HepG2 (cell line): ENCODE measurements at regions not wholly inside any gene's neighbourhood (a gene's known extent, or its start where the extent isn't known, plus 50 kb on each side); places are given as distances from the start of the nearest gene placed in this dataset.

ENCODE experiments used
- ATAC-seq: fragments of 200-7000 bp; cut with Tn5 transposase; 3 replicates; pipeline ENCODE4 v1.9.1; 2020; ENCODE audit warnings: mild to moderate bottlenecking, moderate library complexity
- BruUV-seq: library from RNA; stranded (reverse); fragments of 400-500 nt; replicated peaks from 2 replicates; lab custom pipeline; 2021; lab: Mats Ljungman, UMichigan
- CTCF ChIA-PET: fragments of 300-600 bp; formaldehyde crosslinking; extraction: SDS; loops from one replicate; lab custom pipeline; 2021; ENCODE audit warnings: low total read pairs, inconsistent platforms, low intra/inter-chr PET ratio; lab: Yijun Ruan, JAX
- POLR2A ChIA-PET: fragments of 350-600 bp; sonication (Branson Sonifier 250); formaldehyde crosslinking; loops from one replicate; lab custom pipeline; 2020; ENCODE audit warnings: antibody characterized with exemption, inconsistent platforms; lab: Yijun Ruan, JAX
- DNase-seq: peaks from one replicate; pipeline ENCODE4 v3.0.0-alpha.2; 2015; ENCODE audit warnings: low spot score
- FAIRE-seq: peaks from 3 replicates; lab custom pipeline; 2011; peaks lifted over from hg19 to GRCh38; lab: Jason Lieb, UNC
- H2AFZ ChIP-seq: one replicate; pipeline ENCODE4 v1.6.1; 2011; ENCODE audit warnings: low read length, inconsistent platforms
- H3K27ac ChIP-seq: fragments of 300-600 bp; 3 replicates; pipeline ENCODE4 v1.8.0; 2011; ENCODE audit warnings: mixed run types, mild to moderate bottlenecking, mixed read lengths, low read length, inconsistent platforms; ENCODE audit not compliant: insufficient read depth; ENCODE audit errors: extremely low read length
- H3K27me3 ChIP-seq, 2 experiments: fragments of 200-600 bp in 1 of 2; 2 replicates in 1 of 2; 3 replicates in 1 of 2; pipeline versions ENCODE4 v1.6.0 to v1.8.0; 2011; ENCODE audit warnings: low read length in 2 of 2, mild to moderate bottlenecking in 2 of 2, moderate library complexity in 2 of 2, inconsistent platforms in 1 of 2; ENCODE audit not compliant: insufficient read depth in 2 of 2, control insufficient read depth in 1 of 2
- H3K36me3 ChIP-seq, 2 experiments: fragments of 200-600 bp in 1 of 2; replicated peaks in 1 of 2; 2 replicates in 1 of 2; 3 replicates in 1 of 2; pipeline versions ENCODE4 v1.5.1 to v1.8.0; 2011; ENCODE audit warnings: low read length in 2 of 2, inconsistent platforms in 1 of 2; ENCODE audit not compliant: insufficient read depth in 2 of 2, control insufficient read depth in 1 of 2
- H3K4me1 ChIP-seq: 2 replicates; pipeline ENCODE4 v1.5.1; 2012; ENCODE audit warnings: low read length, inconsistent platforms; ENCODE audit not compliant: insufficient read depth
- H3K4me2 ChIP-seq: 2 replicates; pipeline ENCODE4 v1.6.0; 2011; ENCODE audit warnings: low read depth, low read length, inconsistent platforms
- H3K4me3 ChIP-seq, 3 experiments: fragments of 200-600 bp in 1 of 3; sonication (generic), shearing (Covaris generic) in 1 of 3; replicated peaks in 1 of 3; 2 replicates each; pipeline ENCODE4 v1.5.1; 2011 to 2016; ENCODE audit warnings: low read length in 3 of 3, inconsistent platforms in 2 of 3, low read depth in 2 of 3, mild to moderate bottlenecking in 2 of 3, control low read depth in 1 of 3, mixed read lengths in 1 of 3; ENCODE audit not compliant: insufficient read depth in 1 of 3
- H3K79me2 ChIP-seq: one replicate; pipeline ENCODE4 v1.6.1; 2011; ENCODE audit warnings: low read length, inconsistent platforms; ENCODE audit not compliant: insufficient read depth
- H3K9ac ChIP-seq: 2 replicates; pipeline ENCODE4 v1.6.0; 2011; ENCODE audit warnings: mild to moderate bottlenecking, low read depth, low read length, inconsistent platforms; ENCODE audit not compliant: insufficient read depth
- H3K9me3 ChIP-seq: 2 replicates; pipeline ENCODE4 v1.5.1; 2012; ENCODE audit warnings: mild to moderate bottlenecking, low read length
- H4K20me1 ChIP-seq: 2 replicates; pipeline ENCODE4 v1.6.0; 2011; ENCODE audit warnings: inconsistent platforms, mild to moderate bottlenecking, low read length, moderate library complexity; ENCODE audit not compliant: insufficient read depth
- ETV5 ChIP-seq: IDR thresholded peaks from 2 replicates; pipeline ENCODE4 v1.6.1; 2018; ENCODE audit warnings: missing biosample characterization, missing genetic modification reagents, inconsistent platforms, borderline replicate concordance
- FOXJ3 ChIP-seq: sonication (generic); formaldehyde crosslinking; IDR thresholded peaks from 2 replicates; pipeline ENCODE4 v1.4.0; 2020; ENCODE audit warnings: missing genetic modification reagents, mild to moderate bottlenecking, borderline replicate concordance
- GATAD2A ChIP-seq: IDR thresholded peaks from 2 replicates; pipeline ENCODE4 v1.6.1; 2016
- HMG20A ChIP-seq: IDR thresholded peaks from 2 replicates; pipeline ENCODE4 v1.6.1; 2016; ENCODE audit warnings: borderline replicate concordance
- HMG20B ChIP-seq: conservative IDR thresholded peaks from 2 replicates; pipeline ENCODE4 v1.6.1; 2016; ENCODE audit warnings: missing genetic modification reagents, missing compliant biosample characterization
- KLF15 ChIP-seq: sonication (generic); formaldehyde crosslinking; IDR thresholded peaks from 2 replicates; pipeline ENCODE4 v1.8.1; 2023; ENCODE audit warnings: borderline replicate concordance, mild to moderate bottlenecking, inconsistent platforms, missing genetic modification reagents, mixed read lengths
- SKI ChIP-seq: fragments of 450-650 bp; IDR thresholded peaks from one replicate; pipeline ENCODE4 v1.6.1; 2018; ENCODE audit warnings: mild to moderate bottlenecking; ENCODE audit not compliant: partially characterized antibody
- ZBTB3 ChIP-seq: sonication (generic); formaldehyde crosslinking; IDR thresholded peaks from 2 replicates; pipeline ENCODE4 v1.4.0; 2020; ENCODE audit warnings: low read depth, mild to moderate bottlenecking, moderate library complexity, missing genetic modification reagents, borderline replicate concordance
- ZMAT3 ChIP-seq: sonication (generic); formaldehyde crosslinking; conservative IDR thresholded peaks from 2 replicates; pipeline ENCODE4 v1.7.0; 2021; ENCODE audit warnings: missing genetic modification reagents
- ZNF101 ChIP-seq: sonication (generic); formaldehyde crosslinking; IDR thresholded peaks from 2 replicates; pipeline ENCODE4 v1.4.0; 2020; ENCODE audit warnings: mild to moderate bottlenecking, low read depth, missing genetic modification reagents, borderline replicate concordance
- ZNF44 ChIP-seq: sonication (generic); formaldehyde crosslinking; IDR thresholded peaks from 2 replicates; pipeline ENCODE4 v1.5.1; 2020; ENCODE audit warnings: mild to moderate bottlenecking, missing genetic modification reagents
- ZNF556 ChIP-seq: sonication (generic); formaldehyde crosslinking; IDR thresholded peaks from 2 replicates; pipeline ENCODE4 v1.4.0; 2020; ENCODE audit warnings: mild to moderate bottlenecking, missing genetic modification reagents, borderline replicate concordance
- ZNF768 ChIP-seq: sonication (generic); formaldehyde crosslinking; IDR thresholded peaks from 2 replicates; pipeline ENCODE4 v1.4.0; 2020; ENCODE audit warnings: missing genetic modification reagents
- WGBS: methylation state at CpG from one replicate; pipeline ENCODE4 v1.1.6; 2017; ENCODE audit warnings: low lambda C conversion rate; 5-methylcytosine and 5-hydroxymethylcytosine counted together
- in situ Hi-C: cut with HindIII; loops from 2 replicates; pipeline ENCODE4 v1.10.0; 2017; ENCODE audit warnings: low pct_unique_long_range_greater_than_20kb; ENCODE audit not compliant: extremely low pct_ligation_motif_present
- intact Hi-C: fragments of 100-400 bp; cut with micrococcal nuclease; formaldehyde crosslinking; loops from one replicate; pipeline ENCODE4 v1.10.0; 2022; ENCODE audit not compliant: unreplicated experiment
- TF ChIP-seq, protein P1 (sequence below): sonication (generic); formaldehyde crosslinking; IDR thresholded peaks from 2 replicates; pipeline ENCODE4 v1.4.0; 2020; ENCODE audit warnings: missing genetic modification reagents
- TF ChIP-seq, protein P2 (sequence below): sonication (generic); formaldehyde crosslinking; IDR thresholded peaks from 2 replicates; pipeline ENCODE4 v1.4.0; 2020; ENCODE audit warnings: missing genetic modification reagents
- TF ChIP-seq, protein P3 (sequence below): sonication (generic); formaldehyde crosslinking; IDR thresholded peaks from 2 replicates; pipeline ENCODE4 v1.4.0; 2020; ENCODE audit warnings: mild to moderate bottlenecking, missing genetic modification reagents

DNA sequence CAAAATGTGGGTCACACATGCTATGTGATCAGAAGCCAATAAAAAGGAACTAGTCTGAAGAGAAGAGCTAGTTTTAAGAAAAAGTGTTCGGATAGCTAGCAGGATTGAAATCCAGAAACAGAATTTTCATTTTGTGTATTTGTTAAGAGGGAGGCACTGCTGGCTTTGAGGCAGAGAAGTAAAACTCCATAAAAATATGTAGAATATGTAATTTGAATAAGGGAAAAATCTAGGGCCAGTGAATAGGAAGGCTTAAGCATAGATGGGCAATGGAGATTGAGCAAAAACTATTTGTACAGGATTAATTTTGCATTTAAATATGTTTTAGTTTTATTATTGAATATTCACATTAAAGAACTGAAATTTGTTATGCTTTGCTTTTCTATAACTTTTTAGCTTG lies 399.9 kb upstream of the PITX2 start:
- ATAC-seq (no peak), FAIRE-seq (no peak)
- WGBS: 30% methylated on average over 1 of the region's 1 CpG

DNA sequence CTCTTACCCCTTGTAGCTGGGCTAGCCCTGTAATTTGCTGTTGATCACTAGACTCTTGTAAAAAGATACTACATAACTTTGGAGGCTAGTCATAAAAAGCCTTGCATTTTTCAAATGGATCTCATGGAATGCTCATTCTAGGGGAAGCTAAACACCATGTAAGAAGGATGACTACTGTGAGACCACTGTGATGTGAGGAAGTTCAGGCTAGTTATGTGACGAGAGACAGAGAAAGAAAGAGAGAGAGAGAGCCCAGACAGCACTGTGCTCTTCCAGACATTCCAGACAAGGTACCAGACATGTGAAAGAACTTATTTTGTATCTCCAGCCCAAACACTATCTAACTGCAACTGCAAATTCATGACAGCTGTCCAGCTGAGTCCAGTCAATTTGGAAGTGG lies 404.6 kb upstream of the PITX2 start:
- no peaks in the 10 kb centered on the region for H3K9me3 ChIP-seq

More for the DNA sequence above, 399.9 kb upstream of the PITX2 start:
- H3K27me3 ChIP-seq: no peaks in the 10 kb centered on the region
- TF ChIP-seq GATAD2A: no peak
- TF ChIP-seq, protein P1, sequence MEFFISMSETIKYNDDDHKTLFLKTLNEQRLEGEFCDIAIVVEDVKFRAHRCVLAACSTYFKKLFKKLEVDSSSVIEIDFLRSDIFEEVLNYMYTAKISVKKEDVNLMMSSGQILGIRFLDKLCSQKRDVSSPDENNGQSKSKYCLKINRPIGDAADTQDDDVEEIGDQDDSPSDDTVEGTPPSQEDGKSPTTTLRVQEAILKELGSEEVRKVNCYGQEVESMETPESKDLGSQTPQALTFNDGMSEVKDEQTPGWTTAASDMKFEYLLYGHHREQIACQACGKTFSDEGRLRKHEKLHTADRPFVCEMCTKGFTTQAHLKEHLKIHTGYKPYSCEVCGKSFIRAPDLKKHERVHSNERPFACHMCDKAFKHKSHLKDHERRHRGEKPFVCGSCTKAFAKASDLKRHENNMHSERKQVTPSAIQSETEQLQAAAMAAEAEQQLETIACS (CRISPR knock-in tag): no peak
- no peak for TF ChIP-seq FOXJ3 (CRISPR knock-in tag)
- TF ChIP-seq KLF15 (CRISPR knock-in tag): no peak
- no peak for TF ChIP-seq HMG20A (CRISPR knock-in tag)
- no peak for TF ChIP-seq ZMAT3 (CRISPR knock-in tag)
- POLR2A ChIA-PET: no interaction called here
- in situ Hi-C loops: no loop called here
- H4K20me1 ChIP-seq: no peaks in the 10 kb centered on the region
- no peak for DNase-seq
- CTCF ChIA-PET: no interaction called here
- no TSS peak for BruUV-seq
- no peaks in the 10 kb centered on the region for H3K9me3 ChIP-seq
- no peak overlapping the region for H3K4me3 ChIP-seq
- no peaks in the 10 kb centered on the region for H3K36me3 ChIP-seq
- H3K9ac ChIP-seq: no peak overlapping the region
- no peak overlapping the region for H3K4me2 ChIP-seq
- H3K27ac ChIP-seq: no peak overlapping the region
- no peaks in the 10 kb centered on the region for H3K4me1 ChIP-seq
- H2AFZ ChIP-seq: no peak overlapping the region
- H3K79me2 ChIP-seq: no peaks in the 10 kb centered on the region
- intact Hi-C loops: no loop called here

More for the DNA sequence above, 404.6 kb upstream of the PITX2 start:
- no peak for ATAC-seq
- Histone ChIP-seq H2AFZ (no peak overlapping the region), H3K4me2 (no peak overlapping the region), H3K27me3 (no peaks in the 10 kb centered on the region), H3K4me1 (no peaks in the 10 kb centered on the region), H3K4me3 (no peak overlapping the region), H3K36me3 (no peaks in the 10 kb centered on the region)
- POLR2A ChIA-PET: no interaction called here
- DNase-seq: no peak
- FAIRE-seq: no peak
- CTCF ChIA-PET: no interaction called here
- intact Hi-C loops: no loop called here
- TF ChIP-seq ZNF556 (CRISPR knock-in tag): no peak
- TF ChIP-seq ZNF101: no peak
- no peak for TF ChIP-seq ZNF768 (CRISPR knock-in tag)
- TF ChIP-seq, protein P2, sequence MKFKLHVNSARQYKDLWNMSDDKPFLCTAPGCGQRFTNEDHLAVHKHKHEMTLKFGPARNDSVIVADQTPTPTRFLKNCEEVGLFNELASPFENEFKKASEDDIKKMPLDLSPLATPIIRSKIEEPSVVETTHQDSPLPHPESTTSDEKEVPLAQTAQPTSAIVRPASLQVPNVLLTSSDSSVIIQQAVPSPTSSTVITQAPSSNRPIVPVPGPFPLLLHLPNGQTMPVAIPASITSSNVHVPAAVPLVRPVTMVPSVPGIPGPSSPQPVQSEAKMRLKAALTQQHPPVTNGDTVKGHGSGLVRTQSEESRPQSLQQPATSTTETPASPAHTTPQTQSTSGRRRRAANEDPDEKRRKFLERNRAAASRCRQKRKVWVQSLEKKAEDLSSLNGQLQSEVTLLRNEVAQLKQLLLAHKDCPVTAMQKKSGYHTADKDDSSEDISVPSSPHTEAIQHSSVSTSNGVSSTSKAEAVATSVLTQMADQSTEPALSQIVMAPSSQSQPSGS (CRISPR knock-in tag): no peak
- TF ChIP-seq ZNF44: no peak
- no peak for TF ChIP-seq ZBTB3 (CRISPR knock-in tag)
- TF ChIP-seq HMG20B (CRISPR knock-in tag): no peak
- no peak for TF ChIP-seq SKI
- TF ChIP-seq, protein P3, sequence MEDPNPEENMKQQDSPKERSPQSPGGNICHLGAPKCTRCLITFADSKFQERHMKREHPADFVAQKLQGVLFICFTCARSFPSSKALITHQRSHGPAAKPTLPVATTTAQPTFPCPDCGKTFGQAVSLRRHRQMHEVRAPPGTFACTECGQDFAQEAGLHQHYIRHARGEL (CRISPR knock-in tag): no peak
- no peak for TF ChIP-seq ETV5 (CRISPR knock-in tag)
- TF ChIP-seq, all 625 proteins: peak for 0
- no peaks in the 10 kb centered on the region for H3K79me2 ChIP-seq
- WGBS: 0% methylated on average over 1 of the region's 1 CpG
- no peak overlapping the region for H3K27ac ChIP-seq
- in situ Hi-C loops: no loop called here
- no TSS peak for BruUV-seq
- no peaks in the 10 kb centered on the region for H4K20me1 ChIP-seq
- H3K9ac ChIP-seq: no peak overlapping the region
